ENCODE measurements at regions not wholly inside any gene's neighbourhood (a gene's known extent, or its start where the extent isn't known, plus 50 kb on each side); places are given as distances from the start of the nearest gene placed in this dataset.

- no peak overlapping the region for H3K4me3 ChIP-seq (ENCODE audit: low read length)
- H3F3A ChIP-seq (ENCODE audit: insufficient read depth, low read length), result no peaks in the 10 kb centered on the region
- no peak overlapping the region for H2AFZ ChIP-seq (ENCODE audit: low read length)
- no peak for TF ChIP-seq EZH2 (optimal IDR thresholded peaks at IDR 0.05; ENCODE audit: low read depth, low read length)
- no peak for TF ChIP-seq EZH2phosphoT487 (IDR thresholded peaks at IDR 0.05; ENCODE audit: low read length)
- TF ChIP-seq CTCF (IDR thresholded peaks at IDR 0.05; ENCODE audit: low read length), result no peak
- H3K4me2 ChIP-seq (ENCODE audit: low read depth, low read length), result no peak overlapping the region
- no peaks in the 10 kb centered on the region for H3K9me2 ChIP-seq (replicated peaks; ENCODE audit: insufficient read depth, low read length)
- no peaks in the 10 kb centered on the region for H3K9me3 ChIP-seq (replicated peaks; ENCODE audit: insufficient read depth, low read length)
- H3K79me2 ChIP-seq (ENCODE audit: low read length), result no peaks in the 10 kb centered on the region
- H3K27me3 ChIP-seq (replicated peaks; ENCODE audit: insufficient read depth, low read length), result peaks cover 89% of the 10 kb centered on the region
- no peak overlapping the region for H3K27ac ChIP-seq (ENCODE audit: low read length)
- no peak for DNase-seq
- H3K4me1 ChIP-seq (ENCODE audit: low read length), result no peaks in the 10 kb centered on the region
- H4K20me1 ChIP-seq (ENCODE audit: insufficient read depth, low read length), result no peaks in the 10 kb centered on the region
- no peak overlapping the region for H3K9ac ChIP-seq (ENCODE audit: low read length)
- no peaks in the 10 kb centered on the region for H3K36me3 ChIP-seq (replicated peaks; ENCODE audit: insufficient read depth, low read length)
These were observed 93.8 kb downstream of the UNCX start for GRCh38 chr7:1326511-1326785.

GRCh38 chr7:1329261-1329660, 96.6 kb downstream of the UNCX start:
- Histone ChIP-seq H3K4me2 (ENCODE audit: low read depth, low read length) (no peak overlapping the region), H3K9ac (ENCODE audit: low read length) (no peak overlapping the region), H3K4me3 (ENCODE audit: low read length) (no peak overlapping the region), H3K27ac (ENCODE audit: low read length) (no peak overlapping the region), H3F3A (ENCODE audit: insufficient read depth, low read length) (no peaks in the 10 kb centered on the region), H3K9me2 (replicated peaks; ENCODE audit: insufficient read depth, low read length) (no peaks in the 10 kb centered on the region), H3K9me3 (replicated peaks; ENCODE audit: insufficient read depth, low read length) (no peaks in the 10 kb centered on the region), H2AFZ (ENCODE audit: low read length) (no peak overlapping the region), H3K79me2 (ENCODE audit: low read length) (no peaks in the 10 kb centered on the region), H3K4me1 (ENCODE audit: low read length) (no peaks in the 10 kb centered on the region), H4K20me1 (ENCODE audit: insufficient read depth, low read length) (no peaks in the 10 kb centered on the region), H3K27me3 (replicated peaks; ENCODE audit: insufficient read depth, low read length) (peaks cover 78% of the 10 kb centered on the region), H3K36me3 (replicated peaks; ENCODE audit: insufficient read depth, low read length) (no peaks in the 10 kb centered on the region)
- TF ChIP-seq CTCF (IDR thresholded peaks at IDR 0.05; ENCODE audit: low read length) (no peak), EZH2 (optimal IDR thresholded peaks at IDR 0.05; ENCODE audit: low read depth, low read length) (no peak), EZH2phosphoT487 (IDR thresholded peaks at IDR 0.05; ENCODE audit: low read length) (no peak)
- DNase-seq, result no peak

GRCh38 chr7:1329966-1330800, 97.5 kb downstream of the UNCX start:
- no peak overlapping the region for H3K4me2 ChIP-seq (ENCODE audit: low read depth, low read length)
- TF ChIP-seq CTCF (IDR thresholded peaks at IDR 0.05; ENCODE audit: low read length) (no peak), EZH2phosphoT487 (IDR thresholded peaks at IDR 0.05; ENCODE audit: low read length) (no peak), EZH2 (optimal IDR thresholded peaks at IDR 0.05; ENCODE audit: low read depth, low read length) (no peak)
- DNase-seq, result no peak
- H3K9me2 ChIP-seq (replicated peaks; ENCODE audit: insufficient read depth, low read length), result no peaks in the 10 kb centered on the region
- H2AFZ ChIP-seq (ENCODE audit: low read length), result no peak overlapping the region
- no peak overlapping the region for H3K4me3 ChIP-seq (ENCODE audit: low read length)
- H3K9ac ChIP-seq (ENCODE audit: low read length), result no peak overlapping the region
- H3K9me3 ChIP-seq (replicated peaks; ENCODE audit: insufficient read depth, low read length), result no peaks in the 10 kb centered on the region
- no peaks in the 10 kb centered on the region for H3K4me1 ChIP-seq (ENCODE audit: low read length)
- no peaks in the 10 kb centered on the region for H3K36me3 ChIP-seq (replicated peaks; ENCODE audit: insufficient read depth, low read length)
- H3K27me3 ChIP-seq (replicated peaks; ENCODE audit: insufficient read depth, low read length), result peaks cover 78% of the 10 kb centered on the region
- no peaks in the 10 kb centered on the region for H3K79me2 ChIP-seq (ENCODE audit: low read length)
- no peaks in the 10 kb centered on the region for H4K20me1 ChIP-seq (ENCODE audit: insufficient read depth, low read length)
- H3K27ac ChIP-seq (ENCODE audit: low read length), result no peak overlapping the region
- no peaks in the 10 kb centered on the region for H3F3A ChIP-seq (ENCODE audit: insufficient read depth, low read length)
